GM21737 (cell line): ENCODE measurements at regions not wholly inside any gene's neighbourhood (a gene's known extent, or its start where the extent isn't known, plus 50 kb on each side); places are given as distances from the start of the nearest gene placed in this dataset.

Experiments
- ATAC-seq: cut with Tn5 transposase; IDR thresholded peaks from one replicate; pipeline ENCODE4 v1.9.1; 2021; ENCODE audit warnings: mild to moderate bottlenecking, moderate library complexity; ENCODE audit not compliant: unreplicated experiment

- no peak for ATAC-seq
These were observed 314.7 kb upstream of the DACH1 start for GRCh38 chr13:72181661-72182060.

- no peak for ATAC-seq
These were observed 313.4 kb upstream of the DACH1 start for GRCh38 chr13:72180253-72180952.

GRCh38 chr13:72174549-72174948 is 307.5 kb upstream of the DACH1 start:
- ATAC-seq: no peak

- no peak for ATAC-seq
These were observed 303.6 kb upstream of the DACH1 start for GRCh38 chr13:72170571-72170970.

- no peak for ATAC-seq
These were observed 301.3 kb upstream of the DACH1 start for GRCh38 chr13:72168126-72168855.

- ATAC-seq: no peak
These were observed 299.2 kb upstream of the DACH1 start for GRCh38 chr13:72166102-72166650.

- no peak for ATAC-seq
These were observed 298.3 kb upstream of the DACH1 start for GRCh38 chr13:72165276-72165675.

GRCh38 chr13:72164811-72165210 is 297.8 kb upstream of the DACH1 start:
- ATAC-seq: no peak

- no peak for ATAC-seq
These were observed 296.7 kb upstream of the DACH1 start for GRCh38 chr13:72163678-72164077.

GRCh38 chr13:72160977-72161376 is 294.0 kb upstream of the DACH1 start:
- ATAC-seq: no peak

- no peak for ATAC-seq
These were observed 289.8 kb upstream of the DACH1 start for GRCh38 chr13:72156760-72157159.

GRCh38 chr13:72153272-72153671 is 286.3 kb upstream of the DACH1 start:
- no peak for ATAC-seq

GRCh38 chr13:72151241-72151640 is 284.2 kb upstream of the DACH1 start:
- ATAC-seq: no peak

- ATAC-seq: no peak
These were observed 283.5 kb upstream of the DACH1 start for GRCh38 chr13:72150502-72150901.

GRCh38 chr13:72149701-72150100 is 282.7 kb upstream of the DACH1 start:
- no peak for ATAC-seq

- no peak for ATAC-seq
These were observed 279.8 kb upstream of the DACH1 start for GRCh38 chr13:72146816-72147215.

GRCh38 chr13:72145383-72145782 is 278.4 kb upstream of the DACH1 start:
- ATAC-seq: no peak

- ATAC-seq: no peak
These were observed 277.6 kb upstream of the DACH1 start for GRCh38 chr13:72144636-72145035.

GRCh38 chr13:72141855-72142519 is 275.0 kb upstream of the DACH1 start:
- no peak for ATAC-seq

GRCh38 chr13:72139192-72139591 is 272.2 kb upstream of the DACH1 start:
- ATAC-seq: no peak

- ATAC-seq: no peak
These were observed 265.1 kb upstream of the DACH1 start for GRCh38 chr13:72132075-72132474.

- ATAC-seq: no peak
These were observed 262.1 kb upstream of the DACH1 start for GRCh38 chr13:72129117-72129516.
